Loucy (cell line): ENCODE measurements at regions not wholly inside any gene's neighbourhood (a gene's known extent, or its start where the extent isn't known, plus 50 kb on each side); places are given as distances from the start of the nearest gene placed in this dataset.

Experiments used
- H2AFZ ChIP-seq: fragments of 200-600 bp; sonication (generic); 2 replicates; pipeline ENCODE4 v1.6.0; 2016; ENCODE audit warnings: antibody characterized with exemption, mild to moderate bottlenecking, low read length, moderate library complexity
- H3F3A ChIP-seq: fragments of 200-600 bp; 2 replicates; pipeline ENCODE4 v1.6.0; 2016; ENCODE audit warnings: antibody characterized with exemption, low read depth, mild to moderate bottlenecking
- H3K27me3 ChIP-seq: fragments of 200-600 bp; sonication (generic); 2 replicates; pipeline ENCODE4 v1.6.1; 2014; ENCODE audit warnings: low read length, mild to moderate bottlenecking; ENCODE audit not compliant: insufficient read depth, poor library complexity, severe bottlenecking
- H3K36me3 ChIP-seq: fragments of 200-600 bp; sonication (generic); 2 replicates; pipeline ENCODE4 v1.6.1; 2016; ENCODE audit warnings: low read length; ENCODE audit not compliant: insufficient read depth
- H3K4me1 ChIP-seq: fragments of 200-600 bp; sonication (generic); 2 replicates; pipeline ENCODE4 v1.5.1; 2014; ENCODE audit warnings: low read length, mild to moderate bottlenecking; ENCODE audit not compliant: insufficient read depth, poor library complexity, severe bottlenecking
- H3K4me2 ChIP-seq: fragments of 200-600 bp; sonication (generic); 2 replicates; pipeline ENCODE4 v1.6.0; 2014; ENCODE audit warnings: antibody characterized with exemption, low read length, low read depth, mild to moderate bottlenecking; ENCODE audit not compliant: poor library complexity, severe bottlenecking
- H3K4me3 ChIP-seq: fragments of 200-600 bp; sonication (generic); 2 replicates; pipeline ENCODE4 v1.5.1; 2014; ENCODE audit warnings: low read length, mild to moderate bottlenecking, mixed read lengths; ENCODE audit not compliant: poor library complexity, severe bottlenecking
- H3K79me2 ChIP-seq: fragments of 200-600 bp; sonication (generic); 2 replicates; pipeline ENCODE4 v1.6.1; 2014; ENCODE audit warnings: low read length; ENCODE audit not compliant: insufficient read depth
- H3K9ac ChIP-seq: fragments of 200-600 bp; sonication (generic); 2 replicates; pipeline ENCODE4 v1.6.0; 2014; ENCODE audit warnings: mild to moderate bottlenecking, low read depth, low read length, moderate library complexity; ENCODE audit not compliant: poor library complexity, severe bottlenecking
- H3K9me2 ChIP-seq: fragments of 200-600 bp; sonication (generic); replicated peaks from 2 replicates; pipeline ENCODE4 v1.6.1; 2016; ENCODE audit warnings: low read depth, low read length, mixed read lengths
- H3K9me3 ChIP-seq: fragments of 200-600 bp; sonication (generic); 2 replicates; pipeline ENCODE4 v1.6.1; 2014; ENCODE audit warnings: mild to moderate bottlenecking, antibody characterized with exemption, low read length, low read depth; ENCODE audit not compliant: insufficient read depth
- H4K20me1 ChIP-seq: fragments of 200-600 bp; sonication (generic); 2 replicates; pipeline ENCODE4 v1.6.0; 2014; ENCODE audit warnings: antibody characterized with exemption, low read length, mild to moderate bottlenecking; ENCODE audit not compliant: insufficient read depth, poor library complexity, severe bottlenecking
- CTCF ChIP-seq: fragments of 200-600 bp; sonication (generic); conservative IDR thresholded peaks from 2 replicates; pipeline ENCODE4 v1.5.1; 2014; ENCODE audit warnings: mild to moderate bottlenecking, antibody characterized with exemption, low read length
- EZH2phosphoT487 ChIP-seq: fragments of 200-600 bp; IDR thresholded peaks from 2 replicates; pipeline ENCODE4 v1.6.1; 2018; ENCODE audit warnings: antibody characterized with exemption, mild to moderate bottlenecking, moderate library complexity, borderline replicate concordance

GRCh38 chr16:26491101-26491670 is 575.5 kb upstream of the C16orf82 start:
- Histone ChIP-seq H3K4me2 (no peak overlapping the region), H3K27me3 (no peaks in the 10 kb centered on the region), H3K79me2 (no peaks in the 10 kb centered on the region), H3K9ac (no peak overlapping the region), H2AFZ (no peak overlapping the region), H3K4me3 (no peak overlapping the region), H4K20me1 (no peaks in the 10 kb centered on the region), H3K9me3 (no peaks in the 10 kb centered on the region), H3F3A (no peaks in the 10 kb centered on the region), H3K4me1 (no peaks in the 10 kb centered on the region), H3K36me3 (no peaks in the 10 kb centered on the region), H3K9me2 (no peaks in the 10 kb centered on the region)
- no peak for TF ChIP-seq EZH2phosphoT487
- no peak for TF ChIP-seq CTCF

- Histone ChIP-seq H4K20me1 (no peaks in the 10 kb centered on the region), H3K79me2 (no peaks in the 10 kb centered on the region), H3K9me2 (no peaks in the 10 kb centered on the region), H3K9ac (no peak overlapping the region), H3K4me1 (no peaks in the 10 kb centered on the region), H3K27me3 (no peaks in the 10 kb centered on the region), H3F3A (no peaks in the 10 kb centered on the region), H3K9me3 (no peaks in the 10 kb centered on the region), H3K4me2 (no peak overlapping the region), H2AFZ (no peak overlapping the region), H3K36me3 (no peaks in the 10 kb centered on the region), H3K4me3 (no peak overlapping the region)
- TF ChIP-seq EZH2phosphoT487 (no peak), CTCF (no peak)
Measured at GRCh38 chr16:26491962-26492361, 574.8 kb upstream of the C16orf82 start.

- no peaks in the 10 kb centered on the region for H3F3A ChIP-seq
- no peaks in the 10 kb centered on the region for H3K27me3 ChIP-seq
- no peak overlapping the region for H3K4me2 ChIP-seq
- no peak overlapping the region for H2AFZ ChIP-seq
- no peaks in the 10 kb centered on the region for H3K79me2 ChIP-seq
- no peaks in the 10 kb centered on the region for H3K9me3 ChIP-seq
- no peaks in the 10 kb centered on the region for H3K9me2 ChIP-seq
- no peaks in the 10 kb centered on the region for H3K36me3 ChIP-seq
- TF ChIP-seq CTCF, result no peak
- TF ChIP-seq EZH2phosphoT487, result no peak
- H4K20me1 ChIP-seq, result no peaks in the 10 kb centered on the region
- no peaks in the 10 kb centered on the region for H3K4me1 ChIP-seq
- H3K4me3 ChIP-seq, result no peak overlapping the region
- no peak overlapping the region for H3K9ac ChIP-seq
Measured at GRCh38 chr16:26493751-26494150, 573.0 kb upstream of the C16orf82 start.
